NCI-H1092 treated with DMSO at 0.1 percent for 48 hours (cell line): ENCODE measurements at regions not wholly inside any gene's neighbourhood (a gene's known extent, or its start where the extent isn't known, plus 50 kb on each side); places are given as distances from the start of the nearest gene placed in this dataset.

Experiments used
- DNase-seq: peaks from one replicate; lab custom pipeline; 2025; lab: John Stamatoyannopoulos, UW

- no peak for DNase-seq
Observed at GRCh38 chrX:45381841-45382240, 181.2 kb upstream of the DIPK2B start.

- DNase-seq: no peak
Observed at GRCh38 chrX:45381366-45381765, 180.7 kb upstream of the DIPK2B start.

GRCh38 chrX:45379236-45379635 is 178.6 kb upstream of the DIPK2B start:
- no peak for DNase-seq

GRCh38 chrX:45372151-45372550 is 171.5 kb upstream of the DIPK2B start:
- DNase-seq: no peak

GRCh38 chrX:45368705-45369104 is 168.0 kb upstream of the DIPK2B start:
- DNase-seq: no peak

- no peak for DNase-seq
Observed at GRCh38 chrX:45363596-45363995, 162.9 kb upstream of the DIPK2B start.

- DNase-seq: no peak
Observed at GRCh38 chrX:45360571-45360970, 159.9 kb upstream of the DIPK2B start.

GRCh38 chrX:45358392-45358791 is 157.7 kb upstream of the DIPK2B start:
- no peak for DNase-seq

- no peak for DNase-seq
Observed at GRCh38 chrX:45353456-45353855, 152.8 kb upstream of the DIPK2B start.

- DNase-seq: no peak
Observed at GRCh38 chrX:45352611-45353010, 151.9 kb upstream of the DIPK2B start.

- DNase-seq: no peak
Observed at GRCh38 chrX:45351478-45351877, 150.8 kb upstream of the DIPK2B start.

GRCh38 chrX:45348296-45348695 is 147.6 kb upstream of the DIPK2B start:
- DNase-seq: no peak

- no peak for DNase-seq
Observed at GRCh38 chrX:45347877-45348276, 147.2 kb upstream of the DIPK2B start.

GRCh38 chrX:45344594-45344993 is 143.9 kb upstream of the DIPK2B start:
- no peak for DNase-seq

- DNase-seq: no peak
Observed at GRCh38 chrX:45329217-45329616, 128.5 kb upstream of the DIPK2B start.

GRCh38 chrX:45324941-45325340 is 124.3 kb upstream of the DIPK2B start:
- DNase-seq: no peak

GRCh38 chrX:45323387-45323786 is 122.7 kb upstream of the DIPK2B start:
- DNase-seq: no peak

- no peak for DNase-seq
Observed at GRCh38 chrX:45322820-45323219, 122.1 kb upstream of the DIPK2B start.

GRCh38 chrX:45322382-45322781 is 121.7 kb upstream of the DIPK2B start:
- no peak for DNase-seq

GRCh38 chrX:45320191-45320590 is 119.5 kb upstream of the DIPK2B start:
- DNase-seq: no peak

GRCh38 chrX:45309801-45310200 is 109.1 kb upstream of the DIPK2B start:
- no peak for DNase-seq

GRCh38 chrX:45309096-45309495 is 108.4 kb upstream of the DIPK2B start:
- DNase-seq: no peak

GRCh38 chrX:45306794-45307193 is 106.1 kb upstream of the DIPK2B start:
- DNase-seq: no peak

GRCh38 chrX:45300638-45301037 is 100.0 kb upstream of the DIPK2B start:
- DNase-seq: no peak
